PFSK-1 (cell line): ENCODE measurements at regions not wholly inside any gene's neighbourhood (a gene's known extent, or its start where the extent isn't known, plus 50 kb on each side); places are given as distances from the start of the nearest gene placed in this dataset.

ENCODE experiments used
- FOXP2 ChIP-seq: optimal IDR thresholded peaks from 2 replicates; pipeline ENCODE3; 2011; ENCODE audit warnings: borderline replicate concordance, control low read depth, inconsistent platforms; ENCODE audit not compliant: insufficient read depth; ENCODE audit errors: extremely low read length, extremely low read depth
- POLR2AphosphoS5 ChIP-seq: IDR thresholded peaks from 2 replicates; pipeline ENCODE4 v1.6.1; 2012; ENCODE audit warnings: low read depth, mild to moderate bottlenecking, control low read depth, low read length, moderate library complexity
- REST ChIP-seq, 2 experiments: IDR thresholded peaks; 2 replicates each; pipeline versions ENCODE4 v1.6.1 to v1.8.0; 2011 to 2012; ENCODE audit warnings: low read depth in 2 of 2, low read length in 2 of 2, control low read depth in 1 of 2, inconsistent platforms in 1 of 2, mild to moderate bottlenecking in 1 of 2, moderate library complexity in 1 of 2; ENCODE audit not compliant: insufficient read depth in 1 of 2
- SIN3A ChIP-seq: IDR thresholded peaks from 2 replicates; pipeline ENCODE4 v1.6.1; 2012; ENCODE audit warnings: mild to moderate bottlenecking, low read length, moderate library complexity, borderline replicate concordance; ENCODE audit not compliant: insufficient read depth
- TAF1 ChIP-seq: IDR thresholded peaks from 2 replicates; pipeline ENCODE4 v1.6.1; 2012; ENCODE audit warnings: low read length, control low read depth, borderline replicate concordance; ENCODE audit not compliant: insufficient read depth

- no peak for TF ChIP-seq SIN3A
- no peak for TF ChIP-seq POLR2AphosphoS5
- TF ChIP-seq TAF1: no peak
- no peak for TF ChIP-seq FOXP2
- no peak for TF ChIP-seq REST (IDR thresholded peaks at IDR 0.05; ENCODE audit: insufficient read depth in 1 of 2, low read depth in 2 of 2, low read length in 2 of 2)
Observed at GRCh38 chr21:25025596-25025995, 581.7 kb downstream of the MRPL39 start.

GRCh38 chr21:25024639-25025038, 582.6 kb downstream of the MRPL39 start:
- no peak for TF ChIP-seq TAF1
- no peak for TF ChIP-seq POLR2AphosphoS5
- no peak for TF ChIP-seq FOXP2
- no peak for TF ChIP-seq SIN3A
- TF ChIP-seq REST (IDR thresholded peaks at IDR 0.05; ENCODE audit: insufficient read depth in 1 of 2, low read depth in 2 of 2, low read length in 2 of 2): no peak

DNA sequence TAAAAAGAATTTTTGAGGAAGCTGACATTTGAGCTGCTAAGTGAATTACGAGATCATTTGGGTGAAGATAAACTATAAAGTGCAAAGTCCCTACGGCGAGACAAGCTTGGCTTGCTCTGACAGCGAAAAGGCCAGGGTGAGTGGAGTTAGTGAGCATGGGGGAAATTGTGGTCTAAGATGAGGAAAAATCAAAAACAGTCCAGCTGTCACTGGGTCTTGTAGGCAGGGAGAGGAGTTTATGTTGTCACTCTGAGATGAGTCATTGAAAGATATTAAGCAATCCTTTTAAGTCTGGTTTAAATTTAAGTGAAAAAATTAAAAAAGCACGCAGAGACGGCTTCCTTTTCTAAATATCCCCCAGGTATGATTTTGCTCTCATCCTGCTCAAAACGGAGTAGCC, 601.9 kb downstream of the MRPL39 start:
- TF ChIP-seq SIN3A (no peak), TAF1 (no peak), FOXP2 (no peak), POLR2AphosphoS5 (no peak), REST (IDR thresholded peaks at IDR 0.05; ENCODE audit: insufficient read depth in 1 of 2, low read depth in 2 of 2, low read length in 2 of 2) (no peak)

DNA sequence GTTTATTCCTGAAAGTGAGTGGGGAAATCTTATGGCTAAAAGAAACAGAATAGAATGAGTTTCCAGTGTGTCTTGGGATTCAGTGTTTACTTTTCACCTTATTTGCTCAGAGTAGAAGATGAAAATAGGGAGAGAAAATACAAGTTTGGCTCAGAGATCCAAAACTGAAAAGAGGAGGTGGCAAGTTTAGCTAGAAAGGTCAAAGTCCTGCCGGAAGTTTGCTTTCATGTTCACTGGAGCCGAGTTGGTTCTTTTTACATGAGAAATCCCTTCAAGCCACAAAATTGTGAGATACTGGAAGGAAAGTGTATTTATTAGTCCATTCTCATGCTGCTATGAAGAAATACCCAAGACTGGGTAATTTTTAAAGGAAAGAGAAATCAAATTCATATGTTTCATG, 604.6 kb downstream of the MRPL39 start:
- TF ChIP-seq FOXP2 (no peak), POLR2AphosphoS5 (no peak), REST (IDR thresholded peaks at IDR 0.05; ENCODE audit: insufficient read depth in 1 of 2, low read depth in 2 of 2, low read length in 2 of 2) (no peak)

DNA sequence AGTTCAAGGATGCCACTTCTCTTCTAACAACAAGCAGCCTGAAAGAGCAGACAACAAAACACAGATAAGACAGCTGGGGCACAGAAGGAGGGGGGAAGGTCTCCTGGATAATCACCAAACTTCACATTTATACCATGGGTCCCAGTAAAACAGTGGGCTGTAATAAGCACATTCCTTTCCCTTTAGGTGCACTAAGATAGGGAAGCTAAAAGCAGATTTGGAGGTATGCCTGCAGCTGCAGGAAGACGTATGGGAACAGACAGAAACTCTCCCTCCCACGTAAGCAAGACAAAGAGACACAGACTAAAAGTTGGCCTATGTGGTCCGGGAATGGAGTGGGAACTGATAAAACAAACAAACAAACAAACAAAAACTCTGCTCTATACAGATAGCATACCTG, 612.1 kb downstream of the MRPL39 start:
- TF ChIP-seq POLR2AphosphoS5: no peak
- no peak for TF ChIP-seq FOXP2
- no peak for TF ChIP-seq TAF1
- no peak for TF ChIP-seq SIN3A
- no peak for TF ChIP-seq REST (IDR thresholded peaks at IDR 0.05; ENCODE audit: insufficient read depth in 1 of 2, low read depth in 2 of 2, low read length in 2 of 2)
